ENCODE measurements at regions not wholly inside any gene's neighbourhood (a gene's known extent, or its start where the extent isn't known, plus 50 kb on each side); places are given as distances from the start of the nearest gene placed in this dataset.
"Not testable (repeated sequence)": the region's sequence is repeated elsewhere in the genome, so short reads cannot be mapped to it uniquely, and the experiment has no call there.

DNA sequence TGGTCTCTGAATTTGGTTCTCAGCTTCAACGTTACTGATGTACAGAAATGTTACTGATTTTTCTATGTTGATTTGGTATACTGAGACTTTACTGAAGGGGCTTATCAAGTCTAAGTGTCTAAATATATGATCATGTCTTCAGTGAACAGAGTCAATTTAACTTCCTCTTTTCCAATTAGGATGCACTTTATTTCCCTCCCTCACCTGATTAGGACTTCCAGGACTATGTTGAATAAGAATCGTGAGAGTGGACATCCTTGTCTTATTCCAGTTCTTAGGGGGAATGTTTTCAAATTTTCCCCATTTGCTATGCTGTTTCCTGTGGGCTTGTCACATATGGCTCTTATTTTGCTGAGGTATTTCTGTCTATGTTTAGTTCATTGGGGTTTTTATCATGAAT lies 349.5 kb downstream of the PRR16 start:
- no peaks in the 10 kb centered on the region for H3K36me3 ChIP-seq
- WGBS, 5 donors, result 78 to 97% (median 87%) methylated on average over 2 of the region's 2 CpGs
- no peak overlapping the region for H3K4me3 ChIP-seq
- TF ChIP-seq POLR2A (IDR thresholded peaks at IDR 0.05) (no peak), POLR2AphosphoS5 (IDR thresholded peaks at IDR 0.05) (no peak), EP300 (IDR thresholded peaks at IDR 0.05) (no peak)
- TF ChIP-seq, protein P1, sequence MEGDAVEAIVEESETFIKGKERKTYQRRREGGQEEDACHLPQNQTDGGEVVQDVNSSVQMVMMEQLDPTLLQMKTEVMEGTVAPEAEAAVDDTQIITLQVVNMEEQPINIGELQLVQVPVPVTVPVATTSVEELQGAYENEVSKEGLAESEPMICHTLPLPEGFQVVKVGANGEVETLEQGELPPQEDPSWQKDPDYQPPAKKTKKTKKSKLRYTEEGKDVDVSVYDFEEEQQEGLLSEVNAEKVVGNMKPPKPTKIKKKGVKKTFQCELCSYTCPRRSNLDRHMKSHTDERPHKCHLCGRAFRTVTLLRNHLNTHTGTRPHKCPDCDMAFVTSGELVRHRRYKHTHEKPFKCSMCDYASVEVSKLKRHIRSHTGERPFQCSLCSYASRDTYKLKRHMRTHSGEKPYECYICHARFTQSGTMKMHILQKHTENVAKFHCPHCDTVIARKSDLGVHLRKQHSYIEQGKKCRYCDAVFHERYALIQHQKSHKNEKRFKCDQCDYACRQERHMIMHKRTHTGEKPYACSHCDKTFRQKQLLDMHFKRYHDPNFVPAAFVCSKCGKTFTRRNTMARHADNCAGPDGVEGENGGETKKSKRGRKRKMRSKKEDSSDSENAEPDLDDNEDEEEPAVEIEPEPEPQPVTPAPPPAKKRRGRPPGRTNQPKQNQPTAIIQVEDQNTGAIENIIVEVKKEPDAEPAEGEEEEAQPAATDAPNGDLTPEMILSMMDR (IDR thresholded peaks at IDR 0.05), result no peak
- no peak overlapping the region for H3K27ac ChIP-seq
- no peaks in the 10 kb centered on the region for H3K27me3 ChIP-seq
- intact Hi-C loops (cut with DNase I; ENCODE audit: low total_unique reads), result no loop called here
- DNase-seq, result no peak
- no peaks in the 10 kb centered on the region for H3K4me1 ChIP-seq
- peaks cover 0 to 12% (median 5%) of the 10 kb centered on the region in 4 donors for H3K9me3 ChIP-seq

DNA sequence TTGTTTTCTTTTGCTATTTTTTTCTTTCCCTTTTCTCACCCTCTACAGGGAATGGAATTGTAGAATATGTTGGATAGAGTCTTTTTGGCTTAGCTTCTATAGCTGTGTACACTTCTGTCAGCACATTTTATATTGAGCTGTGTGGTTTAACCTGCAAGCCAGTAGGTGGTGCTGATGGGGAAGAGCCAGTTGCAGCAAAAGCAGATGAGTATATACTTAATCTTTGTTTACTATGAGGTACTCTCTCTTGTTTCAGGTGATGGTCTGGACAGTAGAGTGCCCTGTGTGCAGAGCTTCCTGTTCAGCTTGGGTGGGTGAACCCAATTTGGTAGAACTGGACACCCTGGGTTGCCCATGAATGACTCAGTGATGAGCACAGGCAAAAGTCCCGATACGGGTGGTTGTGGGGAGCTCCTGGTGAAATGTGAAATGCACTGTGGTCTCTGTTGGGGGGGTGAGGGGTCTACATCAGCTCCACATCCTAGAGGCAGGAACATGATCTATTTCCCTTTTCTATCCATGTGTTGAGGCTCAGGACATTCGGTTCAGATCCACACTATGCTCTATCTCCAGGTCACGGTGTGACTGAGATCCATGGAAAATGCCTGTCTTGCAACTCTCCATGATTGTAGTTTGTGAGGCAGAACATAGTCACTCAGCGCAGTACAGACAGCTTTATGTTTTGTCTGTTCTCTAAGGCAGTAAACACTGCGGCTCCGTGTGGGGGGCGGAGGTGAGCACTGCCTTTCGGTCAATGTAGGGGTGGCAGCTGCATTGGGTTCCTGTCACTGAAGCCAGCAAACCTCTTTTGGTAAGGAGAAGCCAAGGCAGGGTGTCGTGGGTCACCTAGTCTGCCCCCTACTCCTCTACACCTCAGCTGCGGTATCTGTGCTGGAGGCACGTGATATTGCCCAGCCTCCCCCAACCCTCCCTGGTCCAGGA lies 353.2 kb downstream of the PRR16 start:
- WGBS, 5 donors, result 84 to 95% (median 89%) methylated on average over 12 of the region's 12 CpGs
- TF ChIP-seq, protein P1 (IDR thresholded peaks at IDR 0.05), result no peak
- TF ChIP-seq POLR2AphosphoS5 (IDR thresholded peaks at IDR 0.05) (no peak), POLR2A (IDR thresholded peaks at IDR 0.05) (no peak), EP300 (IDR thresholded peaks at IDR 0.05) (no peak)
- H3K4me3 ChIP-seq, result no peak overlapping the region

DNA sequence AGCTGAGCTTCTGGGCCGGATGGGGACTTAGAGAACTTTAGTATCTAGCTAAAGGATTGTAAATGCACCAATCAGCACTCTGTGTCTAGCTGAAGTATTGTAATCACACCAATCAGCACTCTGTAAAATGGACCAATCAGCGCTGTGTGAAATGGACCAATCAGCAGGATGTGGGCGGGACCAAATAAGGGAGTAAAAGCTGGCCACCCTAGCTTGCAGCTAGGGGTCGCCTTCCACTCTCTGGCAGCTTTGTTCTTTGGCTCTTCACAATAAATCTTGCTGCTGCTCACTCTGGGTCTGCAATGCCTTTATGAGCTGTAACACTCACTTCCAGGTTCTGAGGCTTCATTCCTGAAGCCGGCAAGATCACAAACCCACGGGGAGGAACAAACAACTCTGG lies 354.0 kb downstream of the PRR16 start:
- H3K27ac ChIP-seq, result no peak overlapping the region
- no peaks in the 10 kb centered on the region for H3K36me3 ChIP-seq
- no peak overlapping the region for H3K4me3 ChIP-seq
- no peak for TF ChIP-seq EP300 (IDR thresholded peaks at IDR 0.05)
- no peak for TF ChIP-seq POLR2A (IDR thresholded peaks at IDR 0.05)
- TF ChIP-seq POLR2AphosphoS5 (IDR thresholded peaks at IDR 0.05), result no peak
- TF ChIP-seq, protein P1 (IDR thresholded peaks at IDR 0.05), result no peak
- H3K9me3 ChIP-seq, result peaks cover 0 to 7% (median 2%) of the 10 kb centered on the region in 4 donors
- no peaks in the 10 kb centered on the region for H3K27me3 ChIP-seq
- intact Hi-C loops (cut with DNase I; ENCODE audit: low total_unique reads), result no loop called here
- DNase-seq, result no peak
- H3K4me1 ChIP-seq, result no peaks in the 10 kb centered on the region
- 76 to 91% (median 88%) methylated on average over 6 of the region's 6 CpGs for WGBS, 5 donors

More for the DNA sequence above, 353.2 kb downstream of the PRR16 start:
- no peak overlapping the region for H3K27ac ChIP-seq
- intact Hi-C loops (cut with DNase I; ENCODE audit: low total_unique reads), result no loop called here
- no peaks in the 10 kb centered on the region for H3K36me3 ChIP-seq
- no peaks in the 10 kb centered on the region for H3K4me1 ChIP-seq
- peak in 1 of 2 donors; percentile 15 for DNase-seq
- peaks cover 0 to 11% (median 5%) of the 10 kb centered on the region in 4 donors for H3K9me3 ChIP-seq
- H3K27me3 ChIP-seq, result no peaks in the 10 kb centered on the region

DNA sequence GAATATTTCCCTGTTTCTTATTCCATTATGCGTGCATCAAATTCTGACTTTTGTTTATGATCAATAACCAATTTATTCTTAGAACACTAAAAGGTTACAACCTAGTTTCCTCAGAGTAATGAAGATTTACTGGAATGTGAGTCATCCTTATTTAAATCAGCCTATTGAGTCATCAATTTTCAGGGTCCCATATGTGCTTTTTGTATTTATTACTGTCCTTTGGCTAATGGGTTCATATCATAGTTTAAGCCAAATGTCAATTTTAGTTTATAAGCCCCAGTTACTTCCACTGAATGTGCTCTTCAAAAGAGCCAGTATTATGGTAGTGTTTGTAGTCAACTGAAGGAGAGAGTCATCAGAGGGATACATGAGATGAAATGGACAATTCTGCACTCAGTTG lies 359.2 kb downstream of the PRR16 start:
- Histone ChIP-seq H3K27me3 (no peaks in the 10 kb centered on the region), H3K4me3 (no peak overlapping the region), H3K4me1 (no peaks in the 10 kb centered on the region), H3K27ac (no peak overlapping the region), H3K9me3 (no peaks in the 10 kb centered on the region), H3K36me3 (no peaks in the 10 kb centered on the region)
- no peak for DNase-seq
- intact Hi-C loops (cut with DNase I; ENCODE audit: low total_unique reads), result no loop called here
- TF ChIP-seq, protein P1 (IDR thresholded peaks at IDR 0.05), result no peak
- TF ChIP-seq EP300 (IDR thresholded peaks at IDR 0.05) (no peak), POLR2AphosphoS5 (IDR thresholded peaks at IDR 0.05) (no peak), POLR2A (IDR thresholded peaks at IDR 0.05) (no peak)
- WGBS, 5 donors, result 72 to 90% (median 89%) methylated on average over 1 of the region's 1 CpG

DNA sequence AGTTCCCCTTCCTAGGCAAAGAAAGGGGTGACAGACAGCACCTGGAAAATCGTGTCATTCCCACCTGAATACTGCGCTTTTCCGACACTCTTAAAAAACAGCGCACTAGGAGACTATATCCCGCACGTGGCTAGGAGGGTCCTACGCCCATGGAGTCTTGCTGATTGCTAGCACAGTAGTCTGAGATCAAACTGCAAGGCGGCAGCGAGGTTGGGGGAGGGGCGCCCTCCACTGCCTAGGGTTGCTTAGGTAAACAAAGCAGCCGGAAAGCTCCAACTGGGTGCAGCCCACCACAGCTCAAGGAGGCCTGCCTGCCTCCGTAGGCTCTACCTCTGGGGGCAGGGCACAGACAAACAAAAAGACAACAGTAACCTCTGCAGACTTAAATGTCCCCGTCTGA lies 367.5 kb downstream of the PRR16 start:
- H3K4me1 ChIP-seq; H3K4me3 ChIP-seq; H3K27me3 ChIP-seq; H3K27ac ChIP-seq; DNase-seq; H3K36me3 ChIP-seq; intact Hi-C loops (cut with DNase I; ENCODE audit: low total_unique reads); H3K9me3 ChIP-seq: not testable (repeated sequence)
- 75 to 91% (median 86%) methylated on average over 9 to 13 of the region's 13 CpGs for WGBS, 5 donors
